ENCODE measurements at regions not wholly inside any gene's neighbourhood (a gene's known extent, or its start where the extent isn't known, plus 50 kb on each side); places are given as distances from the start of the nearest gene placed in this dataset.

DNA sequence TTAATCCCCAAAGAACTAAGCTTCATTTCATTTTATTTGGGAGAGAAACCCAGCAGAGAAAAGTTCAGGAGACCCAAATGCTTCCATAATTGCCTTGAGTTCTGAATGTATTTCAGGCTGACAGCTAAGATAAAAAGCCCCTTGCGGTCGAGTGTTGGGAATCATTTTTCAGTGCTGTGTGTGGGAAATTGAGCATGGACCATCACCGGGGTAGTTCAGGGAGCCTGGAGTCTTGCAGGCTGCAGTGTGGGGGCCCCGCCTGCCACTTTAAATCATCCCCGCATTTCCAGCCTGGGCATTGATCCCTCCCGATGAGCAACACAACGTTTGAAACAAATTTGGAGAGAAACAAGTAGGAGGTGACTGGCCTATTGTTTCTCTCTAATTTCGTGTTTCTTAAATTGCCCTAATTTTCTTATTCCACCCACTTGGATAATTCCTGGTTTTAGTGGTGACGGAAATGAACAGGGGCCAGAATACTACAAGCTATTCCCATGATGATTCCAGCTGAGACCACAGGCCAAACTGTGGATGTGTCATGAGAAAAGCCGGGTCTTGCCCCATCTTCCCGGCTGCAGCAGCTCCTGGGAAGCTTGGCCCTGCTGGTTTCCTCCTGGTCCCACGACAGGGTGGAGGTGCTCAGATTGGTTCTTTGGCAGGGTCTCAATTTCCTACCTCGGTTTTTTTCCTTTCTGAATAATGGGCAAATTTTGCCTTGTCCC lies 75.1 kb downstream of the FOXL1 start:
- TF ChIP-seq GATA2 (IDR thresholded peaks at IDR 0.05; ENCODE audit: low read depth, low read length) (no peak), GATA3 (IDR thresholded peaks at IDR 0.05; ENCODE audit: low read depth, low read length) (no peak)

- TF ChIP-seq GATA3 (IDR thresholded peaks at IDR 0.05; ENCODE audit: low read depth, low read length) (no peak), GATA2 (IDR thresholded peaks at IDR 0.05; ENCODE audit: low read depth, low read length) (no peak)
Observed at GRCh38 chr16:86657972-86658371, 79.6 kb downstream of the FOXL1 start.

DNA sequence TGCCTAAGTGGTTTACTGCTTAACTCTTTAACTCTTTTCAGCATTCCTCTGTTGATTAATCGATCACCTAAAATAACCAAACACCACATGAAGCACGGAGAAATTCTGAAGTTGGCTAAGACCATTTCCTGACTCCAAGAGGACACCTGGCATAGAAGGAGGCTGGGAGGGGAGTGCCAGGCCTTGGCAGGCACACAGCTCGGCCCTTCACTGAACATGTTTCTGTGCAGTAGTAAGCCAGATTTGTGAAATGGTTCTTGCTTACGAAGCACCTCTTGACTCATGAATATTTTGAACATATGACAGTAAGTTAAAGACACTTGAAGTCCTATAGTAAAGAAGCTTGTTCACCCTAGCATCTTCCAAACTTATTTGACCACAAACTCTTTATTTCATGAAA lies 82.3 kb downstream of the FOXL1 start:
- TF ChIP-seq GATA3 (IDR thresholded peaks at IDR 0.05; ENCODE audit: low read depth, low read length) (no peak), GATA2 (IDR thresholded peaks at IDR 0.05; ENCODE audit: low read depth, low read length) (no peak)

- no peak for TF ChIP-seq GATA2 (IDR thresholded peaks at IDR 0.05; ENCODE audit: low read depth, low read length)
- TF ChIP-seq GATA3 (IDR thresholded peaks at IDR 0.05; ENCODE audit: low read depth, low read length): no peak
Observed at GRCh38 chr16:86661706-86662105, 83.4 kb downstream of the FOXL1 start.

GRCh38 chr16:86662195-86662594 lies 83.8 kb downstream of the FOXL1 start:
- TF ChIP-seq GATA2 (IDR thresholded peaks at IDR 0.05; ENCODE audit: low read depth, low read length): no peak
- TF ChIP-seq GATA3 (IDR thresholded peaks at IDR 0.05; ENCODE audit: low read depth, low read length): no peak

DNA sequence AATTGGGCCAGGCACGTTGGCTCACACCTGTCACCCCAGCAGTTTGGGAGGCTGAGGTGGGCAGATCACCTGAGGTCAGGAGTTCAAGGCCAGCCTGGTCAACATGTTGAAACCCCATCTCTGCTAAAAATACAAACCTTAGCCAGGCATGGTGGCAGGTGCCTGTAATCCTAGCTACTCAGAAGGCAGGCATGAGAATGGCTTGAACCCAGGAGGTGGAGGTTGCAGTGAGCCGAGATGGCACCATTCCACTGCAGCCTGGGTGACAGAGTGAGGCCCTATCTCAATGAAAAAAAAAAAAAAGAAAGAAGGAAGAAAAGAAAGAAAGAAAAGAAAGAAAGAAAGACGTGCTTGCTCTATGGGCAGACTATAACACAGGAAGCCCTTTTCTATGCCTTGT lies 84.4 kb downstream of the FOXL1 start:
- no peak for TF ChIP-seq GATA3 (IDR thresholded peaks at IDR 0.05; ENCODE audit: low read depth, low read length)
- no peak for TF ChIP-seq GATA2 (IDR thresholded peaks at IDR 0.05; ENCODE audit: low read depth, low read length)

DNA sequence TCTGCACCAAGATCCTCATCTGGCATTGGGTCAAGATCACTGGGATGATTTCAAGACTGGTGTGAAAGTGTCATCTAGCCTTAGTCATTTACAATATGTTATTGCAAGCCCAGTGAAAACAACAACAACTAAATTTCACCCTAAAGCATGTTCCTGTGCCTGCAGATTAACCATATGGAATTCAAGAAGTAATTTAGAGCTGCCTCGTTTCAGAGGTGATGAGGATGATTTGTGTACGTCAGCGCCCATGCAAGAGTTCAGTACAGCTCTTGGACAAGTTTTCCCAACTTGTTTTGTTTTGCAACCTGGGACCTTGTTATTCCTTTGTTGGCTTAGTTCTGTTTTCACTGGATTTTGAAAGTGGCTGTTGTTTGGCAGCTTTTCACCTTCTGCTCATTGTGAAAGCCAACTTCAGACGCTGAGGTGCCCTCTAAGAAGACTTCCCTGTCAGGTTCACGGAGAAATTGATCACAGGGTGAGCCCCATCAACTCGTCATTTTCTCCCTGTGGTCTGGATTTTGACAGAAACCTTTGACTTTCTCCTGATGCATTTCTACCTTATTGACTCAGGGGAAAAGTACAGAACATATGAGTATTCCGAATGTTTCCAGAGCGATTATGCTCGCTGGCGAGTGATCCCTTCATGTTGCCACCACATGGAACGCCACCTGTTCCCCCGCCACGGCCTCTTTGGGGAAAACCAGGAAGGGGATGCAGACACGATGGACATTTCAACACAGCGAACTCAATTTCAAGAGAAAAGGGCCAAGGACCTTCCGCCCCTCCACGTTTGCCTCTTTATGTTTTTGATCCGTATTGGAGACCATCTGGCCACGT lies 85.6 kb downstream of the FOXL1 start:
- TF ChIP-seq GATA3 (IDR thresholded peaks at IDR 0.05; ENCODE audit: low read depth, low read length): no peak
- TF ChIP-seq GATA2 (IDR thresholded peaks at IDR 0.05; ENCODE audit: low read depth, low read length): no peak

DNA sequence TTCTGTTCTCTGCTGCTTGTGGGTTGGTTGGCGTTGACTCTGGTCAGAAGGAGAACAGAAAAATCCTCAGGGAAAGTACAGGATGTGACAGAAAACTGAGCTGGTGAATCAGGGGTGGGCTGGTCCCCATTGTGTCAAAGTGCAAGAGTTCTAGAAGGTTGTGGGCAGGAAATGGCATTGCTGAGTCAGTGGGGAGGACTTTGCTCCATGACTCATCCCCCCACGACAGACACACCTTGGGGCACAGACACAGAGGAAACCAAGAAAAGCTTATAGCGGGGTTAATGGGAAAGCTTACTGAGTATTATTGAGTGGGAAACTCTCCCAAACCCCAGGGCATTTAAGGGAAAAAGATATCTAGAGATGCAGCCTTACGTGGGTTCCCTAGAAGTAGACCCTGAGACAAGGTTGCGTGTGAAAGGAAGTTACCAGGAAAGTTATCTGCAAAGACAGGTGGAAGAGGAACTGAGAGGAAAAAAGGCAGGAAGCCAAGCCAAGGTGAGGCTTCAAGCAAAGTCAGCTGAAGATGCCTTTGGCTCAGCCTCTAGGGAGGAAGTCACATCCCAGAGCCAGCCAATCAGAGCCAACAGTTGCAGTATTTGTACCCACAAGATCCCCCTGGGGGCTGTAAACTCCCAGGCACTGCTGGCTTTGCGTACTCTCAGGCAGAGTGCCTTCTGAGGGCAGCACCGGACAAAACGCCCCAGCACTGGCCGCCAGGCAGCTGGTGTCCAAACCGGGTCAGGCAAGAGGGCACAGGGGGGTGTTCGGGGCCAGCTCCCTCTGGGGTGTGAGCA lies 86.4 kb downstream of the FOXL1 start:
- TF ChIP-seq GATA3 (IDR thresholded peaks at IDR 0.05; ENCODE audit: low read depth, low read length): no peak
- no peak for TF ChIP-seq GATA2 (IDR thresholded peaks at IDR 0.05; ENCODE audit: low read depth, low read length)

DNA sequence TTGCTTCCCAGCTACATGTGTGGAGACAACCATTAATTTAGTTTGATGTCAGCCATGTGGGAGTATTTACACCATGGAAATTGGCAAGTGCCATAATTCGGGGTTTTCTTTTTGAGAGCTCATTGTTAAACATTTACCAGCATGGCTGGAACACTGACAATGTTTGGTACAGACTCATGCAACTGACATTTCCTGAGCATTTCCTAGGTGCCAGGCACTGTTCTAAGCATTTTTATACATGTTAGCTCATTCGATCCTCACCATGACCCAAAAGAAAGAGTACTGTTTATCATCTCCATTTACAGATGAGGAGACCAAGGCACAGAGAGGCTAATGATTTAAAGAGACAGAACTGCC lies 86.9 kb downstream of the FOXL1 start:
- no peak for TF ChIP-seq GATA3 (IDR thresholded peaks at IDR 0.05; ENCODE audit: low read depth, low read length)

GRCh38 chr16:86665929-86666328 lies 87.6 kb downstream of the FOXL1 start:
- TF ChIP-seq GATA3 (IDR thresholded peaks at IDR 0.05; ENCODE audit: low read depth, low read length) (no peak), GATA2 (IDR thresholded peaks at IDR 0.05; ENCODE audit: low read depth, low read length) (no peak)

GRCh38 chr16:86667035-86667434 lies 88.7 kb downstream of the FOXL1 start:
- TF ChIP-seq GATA3 (IDR thresholded peaks at IDR 0.05; ENCODE audit: low read depth, low read length): no peak
- no peak for TF ChIP-seq GATA2 (IDR thresholded peaks at IDR 0.05; ENCODE audit: low read depth, low read length)

DNA sequence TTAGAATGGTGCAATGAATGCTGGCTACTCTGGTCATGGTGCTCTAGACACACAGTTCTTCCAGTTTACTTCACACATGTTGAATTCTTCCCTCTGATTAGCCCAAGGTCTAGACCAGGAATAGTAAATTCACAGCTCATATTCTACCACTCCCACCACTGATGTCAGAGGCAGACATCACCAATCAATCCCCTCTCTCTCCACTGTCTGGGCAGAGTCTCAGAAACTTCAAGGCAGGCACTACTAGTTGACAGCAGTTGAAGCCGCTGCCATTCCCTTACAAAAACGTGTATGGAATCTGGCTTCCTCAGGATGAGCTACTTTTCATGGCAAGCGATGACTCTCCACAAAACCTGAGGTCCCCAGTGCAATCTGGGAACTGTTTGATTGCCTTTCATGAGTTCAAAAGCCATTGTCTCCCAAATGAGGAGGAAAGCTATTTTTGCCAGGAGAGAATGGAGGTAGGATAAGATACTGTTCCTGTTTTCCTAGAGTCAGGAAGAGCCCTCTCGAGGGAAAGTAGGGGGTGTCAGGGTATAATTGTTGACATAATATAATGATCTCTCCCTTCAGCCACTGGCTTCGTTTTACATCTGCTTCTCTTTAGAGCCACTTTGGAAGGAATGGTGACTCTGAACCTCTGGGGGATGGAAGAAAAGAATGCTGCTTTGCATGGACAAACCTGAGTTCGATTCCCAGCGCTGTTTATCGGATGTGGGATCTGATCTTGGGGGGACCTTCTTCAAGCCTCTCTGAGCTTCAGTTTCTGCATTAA lies 90.0 kb downstream of the FOXL1 start:
- TF ChIP-seq GATA2 (IDR thresholded peaks at IDR 0.05; ENCODE audit: low read depth, low read length) (no peak), GATA3 (IDR thresholded peaks at IDR 0.05; ENCODE audit: low read depth, low read length) (no peak)

DNA sequence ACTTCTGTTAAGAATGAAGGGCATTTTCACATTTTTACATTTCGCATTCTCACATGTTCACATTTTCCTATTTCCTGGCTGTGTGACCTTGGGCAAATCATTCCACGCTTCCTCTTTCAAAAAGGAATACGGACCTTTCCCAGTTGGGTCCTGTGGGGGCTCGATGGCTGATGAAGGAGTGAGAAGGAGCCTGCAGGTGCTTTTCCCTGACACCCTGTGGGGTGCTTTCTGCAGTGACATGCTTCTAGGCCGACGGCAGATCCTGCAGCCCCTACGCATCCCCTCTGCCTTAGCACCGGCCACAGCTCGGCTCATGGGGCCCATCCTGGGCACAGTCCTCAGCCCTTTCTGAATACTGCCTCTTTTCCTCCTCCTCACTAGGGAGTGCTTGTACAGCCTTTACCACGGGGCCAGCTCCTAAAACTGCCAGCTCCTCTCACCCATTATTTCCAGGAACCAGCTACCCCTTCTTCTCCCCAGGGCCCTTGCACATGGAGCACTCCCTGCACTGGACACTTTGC lies 91.0 kb downstream of the FOXL1 start:
- no peak for TF ChIP-seq GATA3 (IDR thresholded peaks at IDR 0.05; ENCODE audit: low read depth, low read length)
- no peak for TF ChIP-seq GATA2 (IDR thresholded peaks at IDR 0.05; ENCODE audit: low read depth, low read length)
